ENCODE measurements at regions not wholly inside any gene's neighbourhood (a gene's known extent, or its start where the extent isn't known, plus 50 kb on each side); places are given as distances from the start of the nearest gene placed in this dataset.

- TF ChIP-seq CTCF (IDR thresholded peaks at IDR 0.05) (no peak), POLR2A (IDR thresholded peaks at IDR 0.05) (no peak), POLR2AphosphoS5 (IDR thresholded peaks at IDR 0.05; ENCODE audit: insufficient read depth in 1 of 2, low read depth in 1 of 2) (no peak)
Measured at GRCh38 chr12:18939051-18939450, 190.5 kb upstream of the PLEKHA5 start.

Measured in vagina (tissue), 2 donors.